HepG2 (cell line): ENCODE measurements at regions not wholly inside any gene's neighbourhood (a gene's known extent, or its start where the extent isn't known, plus 50 kb on each side); places are given as distances from the start of the nearest gene placed in this dataset.
A peak's percentile ranks its signal among the peaks of the same experiment; 100 is the strongest.

Experiments used
- ATAC-seq: fragments of 200-7000 bp; cut with Tn5 transposase; 3 replicates; pipeline ENCODE4 v1.9.1; 2020; ENCODE audit warnings: mild to moderate bottlenecking, moderate library complexity
- BruUV-seq: library from RNA; stranded (reverse); fragments of 400-500 nt; replicated peaks from 2 replicates; lab custom pipeline; 2021; lab: Mats Ljungman, UMichigan
- CTCF ChIA-PET: fragments of 300-600 bp; formaldehyde crosslinking; extraction: SDS; loops from one replicate; lab custom pipeline; 2021; ENCODE audit warnings: low total read pairs, inconsistent platforms, low intra/inter-chr PET ratio; lab: Yijun Ruan, JAX
- POLR2A ChIA-PET: fragments of 350-600 bp; sonication (Branson Sonifier 250); formaldehyde crosslinking; loops from one replicate; lab custom pipeline; 2020; ENCODE audit warnings: antibody characterized with exemption, inconsistent platforms; lab: Yijun Ruan, JAX
- DNase-seq: peaks from one replicate; pipeline ENCODE4 v3.0.0-alpha.2; 2015; ENCODE audit warnings: low spot score
- FAIRE-seq: peaks from 3 replicates; lab custom pipeline; 2011; peaks lifted over from hg19 to GRCh38; lab: Jason Lieb, UNC
- H2AFZ ChIP-seq: one replicate; pipeline ENCODE4 v1.6.1; 2011; ENCODE audit warnings: low read length, inconsistent platforms
- H3K27ac ChIP-seq: fragments of 300-600 bp; 3 replicates; pipeline ENCODE4 v1.8.0; 2011; ENCODE audit warnings: mixed run types, mild to moderate bottlenecking, mixed read lengths, low read length, inconsistent platforms; ENCODE audit not compliant: insufficient read depth; ENCODE audit errors: extremely low read length
- H3K27me3 ChIP-seq, 2 experiments: fragments of 200-600 bp in 1 of 2; 2 replicates in 1 of 2; 3 replicates in 1 of 2; pipeline versions ENCODE4 v1.6.0 to v1.8.0; 2011; ENCODE audit warnings: low read length in 2 of 2, mild to moderate bottlenecking in 2 of 2, moderate library complexity in 2 of 2, inconsistent platforms in 1 of 2; ENCODE audit not compliant: insufficient read depth in 2 of 2, control insufficient read depth in 1 of 2
- H3K36me3 ChIP-seq, 2 experiments: fragments of 200-600 bp in 1 of 2; replicated peaks in 1 of 2; 2 replicates in 1 of 2; 3 replicates in 1 of 2; pipeline versions ENCODE4 v1.5.1 to v1.8.0; 2011; ENCODE audit warnings: low read length in 2 of 2, inconsistent platforms in 1 of 2; ENCODE audit not compliant: insufficient read depth in 2 of 2, control insufficient read depth in 1 of 2
- H3K4me1 ChIP-seq: 2 replicates; pipeline ENCODE4 v1.5.1; 2012; ENCODE audit warnings: low read length, inconsistent platforms; ENCODE audit not compliant: insufficient read depth
- H3K4me2 ChIP-seq: 2 replicates; pipeline ENCODE4 v1.6.0; 2011; ENCODE audit warnings: low read depth, low read length, inconsistent platforms
- H3K4me3 ChIP-seq, 3 experiments: fragments of 200-600 bp in 1 of 3; sonication (generic), shearing (Covaris generic) in 1 of 3; replicated peaks in 1 of 3; 2 replicates each; pipeline ENCODE4 v1.5.1; 2011 to 2016; ENCODE audit warnings: low read length in 3 of 3, inconsistent platforms in 2 of 3, low read depth in 2 of 3, mild to moderate bottlenecking in 2 of 3, control low read depth in 1 of 3, mixed read lengths in 1 of 3; ENCODE audit not compliant: insufficient read depth in 1 of 3
- H3K79me2 ChIP-seq: one replicate; pipeline ENCODE4 v1.6.1; 2011; ENCODE audit warnings: low read length, inconsistent platforms; ENCODE audit not compliant: insufficient read depth
- H3K9ac ChIP-seq: 2 replicates; pipeline ENCODE4 v1.6.0; 2011; ENCODE audit warnings: mild to moderate bottlenecking, low read depth, low read length, inconsistent platforms; ENCODE audit not compliant: insufficient read depth
- H3K9me3 ChIP-seq: 2 replicates; pipeline ENCODE4 v1.5.1; 2012; ENCODE audit warnings: mild to moderate bottlenecking, low read length
- H4K20me1 ChIP-seq: 2 replicates; pipeline ENCODE4 v1.6.0; 2011; ENCODE audit warnings: inconsistent platforms, mild to moderate bottlenecking, low read length, moderate library complexity; ENCODE audit not compliant: insufficient read depth
- BCLAF1 ChIP-seq: fragments of 450-650 bp; IDR thresholded peaks from 2 replicates; pipeline ENCODE4 v1.6.1; 2017; ENCODE audit warnings: mild to moderate bottlenecking
- HDAC6 ChIP-seq: fragments of 200-600 bp; sonication (generic); IDR thresholded peaks from 2 replicates; pipeline ENCODE4 v1.7.0; 2017; ENCODE audit warnings: mild to moderate bottlenecking, antibody characterized with exemption, low read length, low read depth
- IKZF4 ChIP-seq: sonication (generic); formaldehyde crosslinking; IDR thresholded peaks from 2 replicates; pipeline ENCODE4 v1.5.1; 2020; ENCODE audit warnings: borderline replicate concordance, mild to moderate bottlenecking, low read depth, missing genetic modification reagents; ENCODE audit errors: not compliant biosample characterization
- IRF9 ChIP-seq: sonication (generic); formaldehyde crosslinking; IDR thresholded peaks from 2 replicates; pipeline ENCODE4 v1.8.0; 2022; ENCODE audit warnings: missing genetic modification reagents, mild to moderate bottlenecking, borderline replicate concordance
- MZF1 ChIP-seq: sonication (generic); formaldehyde crosslinking; IDR thresholded peaks from 2 replicates; pipeline ENCODE4 v1.8.1; 2023; ENCODE audit warnings: mild to moderate bottlenecking, missing genetic modification reagents, borderline replicate concordance
- RAD21 ChIP-seq: fragments of 450-650 bp; formaldehyde crosslinking; IDR thresholded peaks from 2 replicates; pipeline ENCODE4 v1.5.0; 2020; ENCODE audit warnings: mild to moderate bottlenecking
- SAP130 ChIP-seq: IDR thresholded peaks from 2 replicates; pipeline ENCODE4 v1.6.1; 2016; ENCODE audit warnings: low read depth
- ZBTB7A ChIP-seq: sonication (generic); formaldehyde crosslinking; IDR thresholded peaks from 2 replicates; pipeline ENCODE4 v1.8.0; 2022; ENCODE audit warnings: mild to moderate bottlenecking, missing genetic modification reagents
- ZFP62 ChIP-seq: sonication (generic); formaldehyde crosslinking; IDR thresholded peaks from 2 replicates; pipeline ENCODE4 v1.4.0; 2020; ENCODE audit warnings: missing genetic modification reagents
- ZNF256 ChIP-seq: sonication (generic); formaldehyde crosslinking; conservative IDR thresholded peaks from 2 replicates; pipeline ENCODE4 v1.4.0; 2020; ENCODE audit warnings: missing genetic modification reagents
- ZNF564 ChIP-seq: sonication (generic); formaldehyde crosslinking; IDR thresholded peaks from 2 replicates; pipeline ENCODE4 v1.8.1; 2023; ENCODE audit warnings: mild to moderate bottlenecking, missing genetic modification reagents
- ZNF607 ChIP-seq: sonication (generic); formaldehyde crosslinking; IDR thresholded peaks from 2 replicates; pipeline ENCODE4 v1.5.1; 2020; ENCODE audit warnings: missing genetic modification reagents, mild to moderate bottlenecking, borderline replicate concordance
- ZNF644 ChIP-seq: IDR thresholded peaks from 2 replicates; pipeline ENCODE4 v1.6.1; 2016; ENCODE audit warnings: low read depth
- ZNF878 ChIP-seq: sonication (generic); formaldehyde crosslinking; IDR thresholded peaks from 2 replicates; pipeline ENCODE4 v1.8.1; 2023; ENCODE audit warnings: mild to moderate bottlenecking, missing genetic modification reagents, moderate library complexity
- whole genome bisulfite sequencing: methylation state at CpG from one replicate; pipeline ENCODE4 v1.1.6; 2017; ENCODE audit warnings: low lambda C conversion rate; 5-methylcytosine and 5-hydroxymethylcytosine counted together
- in situ Hi-C: cut with HindIII; loops from 2 replicates; pipeline ENCODE4 v1.10.0; 2017; ENCODE audit warnings: low pct_unique_long_range_greater_than_20kb; ENCODE audit not compliant: extremely low pct_ligation_motif_present
- intact Hi-C: fragments of 100-400 bp; cut with micrococcal nuclease; formaldehyde crosslinking; loops from one replicate; pipeline ENCODE4 v1.10.0; 2022; ENCODE audit not compliant: unreplicated experiment
- TF ChIP-seq, protein P1 (sequence below): sonication (generic); formaldehyde crosslinking; IDR thresholded peaks from 2 replicates; pipeline ENCODE4 v1.4.0; 2020; ENCODE audit warnings: mild to moderate bottlenecking, missing genetic modification reagents
- TF ChIP-seq, protein P2 (sequence below): IDR thresholded peaks from 2 replicates; pipeline ENCODE4 v1.6.1; 2016

- TF ChIP-seq, protein P1, sequence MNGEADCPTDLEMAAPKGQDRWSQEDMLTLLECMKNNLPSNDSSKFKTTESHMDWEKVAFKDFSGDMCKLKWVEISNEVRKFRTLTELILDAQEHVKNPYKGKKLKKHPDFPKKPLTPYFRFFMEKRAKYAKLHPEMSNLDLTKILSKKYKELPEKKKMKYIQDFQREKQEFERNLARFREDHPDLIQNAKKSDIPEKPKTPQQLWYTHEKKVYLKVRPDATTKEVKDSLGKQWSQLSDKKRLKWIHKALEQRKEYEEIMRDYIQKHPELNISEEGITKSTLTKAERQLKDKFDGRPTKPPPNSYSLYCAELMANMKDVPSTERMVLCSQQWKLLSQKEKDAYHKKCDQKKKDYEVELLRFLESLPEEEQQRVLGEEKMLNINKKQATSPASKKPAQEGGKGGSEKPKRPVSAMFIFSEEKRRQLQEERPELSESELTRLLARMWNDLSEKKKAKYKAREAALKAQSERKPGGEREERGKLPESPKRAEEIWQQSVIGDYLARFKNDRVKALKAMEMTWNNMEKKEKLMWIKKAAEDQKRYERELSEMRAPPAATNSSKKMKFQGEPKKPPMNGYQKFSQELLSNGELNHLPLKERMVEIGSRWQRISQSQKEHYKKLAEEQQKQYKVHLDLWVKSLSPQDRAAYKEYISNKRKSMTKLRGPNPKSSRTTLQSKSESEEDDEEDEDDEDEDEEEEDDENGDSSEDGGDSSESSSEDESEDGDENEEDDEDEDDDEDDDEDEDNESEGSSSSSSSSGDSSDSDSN (CRISPR knock-in tag): no peak
- TF ChIP-seq RAD21 (CRISPR knock-in tag) (no peak), HDAC6 (no peak)
Measured at GRCh38 chr4:123954220-123954619, 557.6 kb downstream of the SPRY1 start (continued).

DNA sequence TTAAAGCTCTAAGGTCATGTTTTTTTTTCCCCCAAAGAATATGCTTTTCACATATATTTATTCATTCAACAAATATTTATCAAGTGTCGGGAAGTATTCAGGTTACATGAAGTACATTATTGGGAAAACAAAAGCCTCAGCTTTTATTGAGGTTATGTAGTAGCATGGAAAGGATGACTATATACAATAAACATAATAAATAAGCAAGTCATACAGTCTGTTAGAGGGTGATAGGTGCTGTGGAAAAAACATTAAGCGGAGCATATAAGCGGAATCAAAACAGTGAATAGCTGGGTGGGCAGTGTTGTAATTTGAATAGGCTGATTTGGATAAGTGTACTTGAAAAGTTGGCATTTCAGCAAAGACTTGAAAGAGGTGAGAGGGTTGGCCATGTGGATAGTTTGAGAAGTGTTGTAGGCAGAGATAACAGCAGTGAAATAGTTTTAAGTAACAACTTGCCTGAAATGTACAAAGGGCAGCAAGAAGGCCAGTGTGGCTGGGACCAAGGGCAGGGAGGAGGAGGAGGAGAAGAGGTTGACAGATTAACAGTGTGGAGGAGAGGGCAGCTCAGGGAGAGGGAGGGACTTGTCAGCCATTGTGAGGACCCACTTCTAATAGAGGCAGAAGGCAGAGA, 558.7 kb downstream of the SPRY1 start:
- ATAC-seq: peak; percentile 42; the same call in 1 of the 3 replicates
- no peak overlapping the region for H3K4me3 ChIP-seq
- CTCF ChIA-PET: no interaction called here
- no peak for DNase-seq
- H3K4me2 ChIP-seq: no peak overlapping the region
- intact Hi-C loops: no loop called here
- no peak overlapping the region for H3K27ac ChIP-seq
- H3K9ac ChIP-seq: no peak overlapping the region
- no peak overlapping the region for H2AFZ ChIP-seq
- H3K36me3 ChIP-seq: no peaks in the 10 kb centered on the region
- POLR2A ChIA-PET: no interaction called here
- BruUV-seq: no TSS peak
- 68% methylated on average over 3 of the region's 3 CpGs for WGBS
- peaks cover 0 to 2% of the 10 kb centered on the region in 2 experiments; a peak in 1 of 5 replicates for H3K27me3 ChIP-seq
- H3K79me2 ChIP-seq: no peaks in the 10 kb centered on the region
- H3K9me3 ChIP-seq: no peaks in the 10 kb centered on the region
- H4K20me1 ChIP-seq: no peaks in the 10 kb centered on the region
- no peaks in the 10 kb centered on the region for H3K4me1 ChIP-seq
- FAIRE-seq: no peak
- in situ Hi-C loops: no loop called here
- TF ChIP-seq ZNF878 (no peak), ZNF644 (no peak), IKZF4 (CRISPR knock-in tag) (no peak), ZBTB7A (no peak), ZNF256 (CRISPR knock-in tag) (no peak), ZNF607 (CRISPR knock-in tag) (no peak), ZFP62 (CRISPR knock-in tag) (no peak), BCLAF1 (no peak), SAP130 (CRISPR knock-in tag) (no peak), IRF9 (CRISPR knock-in tag) (no peak), MZF1 (CRISPR knock-in tag) (no peak), ZNF564 (no peak)
- TF ChIP-seq, protein P2, sequence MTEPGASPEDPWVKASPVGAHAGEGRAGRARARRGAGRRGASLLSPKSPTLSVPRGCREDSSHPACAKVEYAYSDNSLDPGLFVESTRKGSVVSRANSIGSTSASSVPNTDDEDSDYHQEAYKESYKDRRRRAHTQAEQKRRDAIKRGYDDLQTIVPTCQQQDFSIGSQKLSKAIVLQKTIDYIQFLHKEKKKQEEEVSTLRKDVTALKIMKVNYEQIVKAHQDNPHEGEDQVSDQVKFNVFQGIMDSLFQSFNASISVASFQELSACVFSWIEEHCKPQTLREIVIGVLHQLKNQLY: no peak
